ENCODE measurements at regions not wholly inside any gene's neighbourhood (a gene's known extent, or its start where the extent isn't known, plus 50 kb on each side); places are given as distances from the start of the nearest gene placed in this dataset.

DNA sequence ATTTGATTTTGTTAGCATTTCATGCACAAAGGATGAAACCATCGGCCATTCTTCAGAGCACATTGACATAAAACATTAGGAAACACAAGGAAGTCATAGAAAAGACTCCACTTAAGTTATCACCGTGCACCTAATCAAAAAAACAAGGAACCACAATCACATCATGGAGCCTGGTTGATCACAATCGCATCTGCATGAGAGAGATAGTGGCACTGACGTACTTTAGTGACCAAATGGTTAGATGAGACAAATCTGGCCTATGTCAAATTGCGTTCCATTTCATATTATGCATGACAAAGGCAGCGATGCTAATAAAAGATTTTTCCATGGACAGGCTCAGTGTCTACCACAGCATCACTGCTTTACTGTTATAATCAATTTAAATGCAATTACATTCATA, 571.8 kb upstream of the ADGRL2 start:
- ATAC-seq: no peak
- intact Hi-C loops (cut with micrococcal nuclease): no loop called here
- DNase-seq: no peak

DNA sequence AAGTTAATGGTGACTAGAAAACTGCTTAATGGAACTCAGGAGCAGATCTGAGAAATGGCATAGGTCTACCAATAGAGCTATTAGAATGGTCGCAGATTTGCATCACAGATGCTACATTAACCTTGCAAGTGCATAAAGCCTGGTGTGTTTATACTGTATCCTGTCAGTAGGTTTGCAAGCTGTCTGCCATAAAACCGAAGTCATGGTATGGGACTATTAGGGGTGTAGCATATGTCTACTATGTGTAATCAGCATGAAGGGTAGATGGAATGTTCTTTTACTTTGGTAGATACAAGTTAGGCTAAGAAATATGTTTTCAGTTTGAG, 574.2 kb upstream of the ADGRL2 start:
- intact Hi-C loops (cut with micrococcal nuclease): no loop called here

DNA sequence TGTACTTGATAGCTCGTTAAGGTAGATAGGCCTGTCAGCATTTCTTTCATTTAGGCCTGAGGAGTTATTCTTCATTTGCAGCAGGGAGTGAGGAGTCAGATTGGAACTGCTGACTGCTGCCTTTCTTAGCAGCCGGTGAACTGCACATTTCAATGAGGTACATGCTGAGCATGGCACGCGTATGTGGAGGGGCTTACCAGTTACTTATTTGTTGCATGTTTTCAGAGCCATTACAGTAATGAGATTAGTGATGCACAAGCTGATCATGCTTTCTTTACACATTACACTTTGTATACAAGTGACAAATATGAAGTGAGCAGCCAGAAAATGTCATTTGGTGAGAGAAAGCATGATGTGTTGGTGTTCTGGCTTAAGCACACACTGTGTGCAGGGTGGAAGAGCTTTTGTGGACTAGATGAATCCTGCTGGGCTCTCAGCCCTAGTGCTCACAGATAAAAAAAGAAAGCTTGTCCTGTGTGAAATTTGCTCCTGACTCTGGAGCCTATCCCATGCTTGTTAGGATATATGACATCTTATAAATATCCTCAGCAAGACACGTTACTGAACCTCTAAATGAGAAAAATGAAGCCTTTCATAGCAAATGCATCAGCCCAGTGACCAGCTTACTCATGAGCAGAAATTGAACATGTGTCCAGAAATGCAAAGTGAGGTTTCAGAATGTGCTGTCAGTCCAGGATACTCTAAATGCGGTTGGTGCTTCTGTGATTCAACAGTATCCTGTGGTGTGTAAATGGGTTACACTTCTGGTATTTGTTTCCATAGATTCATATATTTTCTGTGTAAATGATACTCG, 574.7 kb upstream of the ADGRL2 start:
- DNase-seq (no peak), ATAC-seq (peak; percentile 24)
- intact Hi-C loops (cut with micrococcal nuclease): no loop called here

More for the DNA sequence above, 574.2 kb upstream of the ADGRL2 start:
- DNase-seq (no peak), ATAC-seq (no peak)

DNA sequence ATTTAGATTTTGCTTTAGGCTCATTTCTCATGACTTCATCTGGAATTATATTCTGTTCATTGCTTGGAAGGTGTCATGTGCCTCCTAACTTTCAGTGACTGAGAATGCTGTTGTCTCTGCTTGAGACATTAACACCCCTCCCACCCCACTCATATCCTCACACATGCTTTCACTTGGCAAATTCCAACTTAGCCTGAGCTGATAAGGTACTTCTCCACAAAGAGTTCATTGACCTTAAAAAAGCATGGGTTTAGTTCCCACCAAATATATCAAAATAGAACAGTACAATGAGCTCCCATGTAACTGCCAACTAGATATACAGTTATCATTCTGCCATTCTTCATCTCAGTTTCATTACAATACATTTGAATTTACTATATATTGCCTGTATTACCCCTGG, 576.5 kb upstream of the ADGRL2 start:
- no peak for DNase-seq
- intact Hi-C loops (cut with micrococcal nuclease): no loop called here
- peak; percentile 91 for ATAC-seq

DNA sequence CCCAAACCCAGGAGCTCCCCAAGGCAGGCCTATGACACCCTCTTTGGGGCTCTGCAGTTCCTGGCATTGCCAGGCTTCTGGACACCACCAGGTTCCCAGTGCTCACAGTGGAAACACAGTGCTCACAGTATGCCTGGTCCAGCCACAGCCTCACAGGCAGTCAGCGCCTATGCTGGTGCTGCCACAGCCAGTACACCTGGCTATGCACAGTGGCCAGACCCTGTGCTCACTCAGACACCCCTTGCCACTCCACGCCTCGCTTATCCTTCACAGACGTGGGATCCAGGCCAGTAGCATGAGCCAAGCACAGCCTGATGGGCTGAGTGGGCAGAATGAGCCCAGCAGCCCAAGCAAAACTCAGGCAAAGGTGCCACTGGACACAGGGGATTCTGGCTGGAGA, 579.2 kb upstream of the ADGRL2 start:
- ATAC-seq: peak; percentile 92
- intact Hi-C loops (cut with micrococcal nuclease): no loop called here
- DNase-seq: peak; percentile 70

DNA sequence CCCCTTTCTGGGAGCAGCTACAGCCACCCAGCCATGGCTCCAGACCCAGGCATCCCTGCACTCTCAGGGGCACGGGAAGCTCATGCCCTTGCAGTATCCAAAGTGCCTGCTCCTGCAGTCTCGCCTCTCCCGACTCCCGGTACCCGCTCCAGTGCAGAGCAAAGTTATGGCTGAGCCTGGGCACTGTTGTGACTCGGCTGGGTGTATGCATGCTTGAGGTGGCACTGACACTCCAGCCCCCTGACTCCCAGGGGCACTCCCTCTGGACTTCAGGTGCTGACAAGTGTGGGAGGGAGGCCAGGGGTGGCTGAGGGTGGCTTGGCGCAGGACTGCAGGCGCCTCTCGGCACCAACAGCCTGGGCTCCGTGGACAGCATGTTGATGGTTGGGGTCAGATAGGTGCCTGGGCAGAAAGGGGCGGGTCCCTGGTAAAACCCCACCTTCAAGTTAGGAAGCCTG, 580.1 kb upstream of the ADGRL2 start:
- DNase-seq (peak; percentile 18), ATAC-seq (no peak)
- intact Hi-C loops (cut with micrococcal nuclease): no loop called here

DNA sequence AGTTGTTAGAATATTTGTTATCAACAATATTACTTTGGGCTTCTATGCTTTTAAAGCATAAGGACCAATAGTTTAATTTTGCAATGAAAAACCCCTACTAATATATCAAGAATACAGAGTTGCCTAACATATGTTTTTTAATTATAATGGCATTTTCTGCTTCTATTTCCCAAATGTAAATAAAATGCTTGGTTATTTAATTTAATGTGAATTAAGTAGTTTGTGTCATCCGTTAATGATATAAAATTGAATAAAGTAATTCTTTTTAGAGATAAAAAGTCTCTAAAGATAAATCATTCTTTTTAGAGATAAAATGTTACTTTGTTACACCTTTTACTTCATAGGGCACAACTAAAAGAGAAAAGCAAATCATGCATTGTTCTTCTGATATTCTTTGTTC, 583.7 kb upstream of the ADGRL2 start:
- intact Hi-C loops (cut with micrococcal nuclease): no loop called here
- no peak for DNase-seq
- no peak for ATAC-seq

DNA sequence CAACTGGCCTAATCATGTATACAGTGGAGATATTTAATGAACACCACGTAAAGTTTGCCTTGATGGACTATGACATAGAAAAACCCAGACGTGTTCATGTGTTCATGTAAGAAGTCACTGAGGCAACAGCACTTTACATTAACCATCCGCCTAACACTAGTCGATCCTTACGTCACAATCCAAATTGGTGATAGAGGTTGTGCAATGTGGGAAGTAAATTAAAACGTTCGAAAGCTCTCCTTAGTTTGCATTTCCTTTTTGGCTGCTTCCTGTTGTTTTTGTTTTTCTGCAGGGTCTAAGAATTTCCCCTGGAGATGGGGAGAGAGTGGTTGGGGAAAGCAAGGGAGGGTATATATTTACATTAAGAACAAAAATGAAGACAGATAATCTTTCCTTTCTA, 587.5 kb upstream of the ADGRL2 start:
- ATAC-seq (no peak), DNase-seq (no peak)
- intact Hi-C loops (cut with micrococcal nuclease): no loop called here

DNA sequence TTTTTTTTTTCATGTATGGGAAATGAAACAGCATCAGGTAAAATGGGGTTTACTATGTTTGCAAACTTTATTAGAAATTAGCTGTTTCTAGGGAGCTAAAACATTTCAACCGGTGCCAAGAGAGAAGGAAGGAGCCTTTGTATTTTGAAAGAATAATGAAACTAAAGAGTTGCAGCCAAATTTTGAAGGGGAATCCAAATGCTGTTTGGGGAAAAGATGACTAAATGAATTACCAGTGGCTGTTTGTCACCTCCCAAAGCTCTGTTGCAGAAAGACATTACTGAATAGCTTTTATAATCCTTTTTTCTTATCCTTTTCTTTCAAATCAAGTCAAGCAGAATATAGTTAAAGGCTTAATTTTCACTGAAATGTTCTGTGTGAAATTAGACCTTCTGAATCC, 591.3 kb upstream of the ADGRL2 start:
- intact Hi-C loops (cut with micrococcal nuclease): no loop called here
- ATAC-seq: no peak
- no peak for DNase-seq

DNA sequence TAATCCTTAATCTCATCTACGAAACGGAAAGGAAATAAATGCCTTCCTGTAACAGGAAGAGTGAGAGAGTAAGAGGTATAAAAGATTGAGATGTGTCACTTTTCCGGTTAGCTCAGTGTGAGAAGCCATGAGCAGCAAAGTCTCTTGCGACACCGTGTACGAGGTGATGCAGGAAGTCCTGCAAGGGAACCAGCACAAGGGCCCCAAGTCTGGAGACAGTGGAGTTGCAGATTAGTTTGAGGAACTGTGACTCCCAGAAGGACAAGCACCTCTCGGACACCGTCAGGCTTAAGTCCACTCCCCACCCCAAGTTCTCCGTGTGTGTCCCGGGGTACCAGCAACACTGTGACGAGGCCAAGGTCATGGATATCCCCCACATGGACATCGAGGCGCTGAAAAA, 592.3 kb upstream of the ADGRL2 start:
- ATAC-seq: no peak
- intact Hi-C loops (cut with micrococcal nuclease): no loop called here
- DNase-seq: peak; percentile 20

DNA sequence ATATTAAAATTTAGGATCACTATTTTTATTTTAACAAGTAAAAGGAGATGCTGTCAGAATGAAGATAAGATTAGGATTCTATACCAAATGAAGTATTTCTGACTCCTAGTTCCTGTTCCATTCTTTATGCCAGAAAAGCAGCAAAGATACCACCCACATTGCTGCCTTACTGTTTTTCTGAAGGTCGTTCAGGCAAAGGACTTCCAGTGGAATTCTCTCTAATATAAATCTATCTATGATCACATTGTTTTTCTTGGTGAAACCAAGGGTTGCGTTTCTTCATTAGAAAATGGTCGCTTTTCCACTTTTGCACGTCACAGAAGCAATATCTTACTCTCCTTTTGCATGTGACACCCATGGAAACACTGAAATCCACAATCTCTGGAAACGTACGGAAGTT, 594.8 kb upstream of the ADGRL2 start:
- ATAC-seq (no peak), DNase-seq (no peak)
- intact Hi-C loops (cut with micrococcal nuclease): no loop called here

DNA sequence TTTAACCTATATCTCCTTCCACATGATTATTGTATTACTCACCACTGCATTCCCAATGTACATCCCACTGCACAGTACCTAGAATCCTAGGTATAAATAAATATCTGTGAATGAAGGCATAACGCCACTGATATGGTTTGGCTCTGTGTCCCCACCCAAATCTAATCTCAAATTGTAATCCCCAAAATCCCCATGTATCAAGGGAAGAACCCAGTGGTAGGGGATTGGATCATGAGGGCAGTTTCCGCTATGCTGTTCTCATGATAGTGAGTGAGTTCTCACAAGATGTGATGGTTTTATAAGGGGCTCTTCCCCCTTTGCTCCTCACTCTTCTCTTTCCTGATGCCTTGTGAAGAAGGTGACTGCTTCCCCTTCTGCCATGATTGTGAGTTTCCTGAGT, 599.0 kb upstream of the ADGRL2 start:
- ATAC-seq (no peak), DNase-seq (no peak)
- intact Hi-C loops (cut with micrococcal nuclease): no loop called here

DNA sequence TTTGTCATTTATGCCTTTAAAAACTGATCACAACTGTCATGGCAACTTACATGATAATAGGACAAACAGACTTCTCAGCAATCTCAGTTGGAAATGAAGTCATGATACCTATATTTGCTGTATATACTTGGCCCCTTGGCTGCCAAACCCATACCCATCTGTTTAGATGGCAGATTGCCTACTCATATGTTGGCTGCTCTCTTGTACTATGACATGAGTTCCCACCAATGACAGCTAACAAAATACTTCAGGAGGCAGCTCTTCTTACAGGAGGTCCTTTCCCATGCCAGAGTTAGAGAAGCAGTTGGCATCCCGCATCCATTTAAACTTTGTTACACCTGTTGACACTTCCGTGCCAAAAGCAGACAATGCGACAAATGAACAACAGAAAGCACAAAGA, 603.1 kb upstream of the ADGRL2 start:
- DNase-seq: no peak
- intact Hi-C loops (cut with micrococcal nuclease): no loop called here
- no peak for ATAC-seq

DNA sequence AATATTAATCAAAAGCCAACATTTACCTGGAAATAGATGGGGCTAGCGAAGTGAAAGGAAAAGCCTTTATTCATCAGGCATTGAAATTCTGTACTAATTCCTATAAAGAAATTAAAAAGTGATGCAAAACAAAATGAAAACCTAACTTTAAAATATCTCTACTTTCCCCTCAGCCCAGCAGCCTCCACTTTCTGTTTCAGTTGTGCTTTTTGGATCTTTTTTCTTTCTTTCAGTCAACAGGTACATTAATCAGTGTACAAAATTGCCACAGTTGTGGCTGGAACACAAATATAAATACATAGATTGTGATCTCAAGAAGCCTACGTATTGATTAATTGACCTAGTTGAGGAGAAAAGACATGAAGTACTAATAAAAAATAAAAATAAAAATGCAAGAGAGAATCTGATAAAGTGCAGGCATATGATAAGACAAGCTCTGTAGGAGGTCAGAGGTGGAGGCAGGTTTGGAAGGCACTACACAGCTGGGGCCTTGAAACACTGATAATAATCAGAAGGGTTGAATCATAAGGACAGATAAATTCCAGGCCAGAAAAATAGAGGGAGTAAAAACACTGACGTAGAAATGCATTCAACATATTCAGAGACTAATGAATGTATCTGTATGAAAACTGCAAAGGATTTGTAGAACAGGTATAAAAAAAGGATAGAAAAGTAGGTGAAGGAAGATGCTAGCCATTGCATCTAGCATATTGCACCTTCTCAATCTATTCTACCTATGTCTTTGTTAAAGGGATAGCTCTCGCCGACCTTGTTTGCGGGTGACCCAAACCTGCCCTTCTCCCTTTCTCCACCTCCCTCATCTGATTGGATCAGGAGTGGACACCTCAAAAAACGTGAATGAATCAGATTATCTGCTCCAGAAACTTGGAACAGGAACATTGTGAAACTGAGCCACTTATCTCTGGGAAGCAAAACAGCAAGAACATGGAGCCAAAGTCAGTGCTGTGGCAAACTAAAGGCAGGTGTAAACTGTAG, 607.8 kb upstream of the ADGRL2 start:
- ATAC-seq (no peak), DNase-seq (no peak)
- intact Hi-C loops (cut with micrococcal nuclease): no loop called here

DNA sequence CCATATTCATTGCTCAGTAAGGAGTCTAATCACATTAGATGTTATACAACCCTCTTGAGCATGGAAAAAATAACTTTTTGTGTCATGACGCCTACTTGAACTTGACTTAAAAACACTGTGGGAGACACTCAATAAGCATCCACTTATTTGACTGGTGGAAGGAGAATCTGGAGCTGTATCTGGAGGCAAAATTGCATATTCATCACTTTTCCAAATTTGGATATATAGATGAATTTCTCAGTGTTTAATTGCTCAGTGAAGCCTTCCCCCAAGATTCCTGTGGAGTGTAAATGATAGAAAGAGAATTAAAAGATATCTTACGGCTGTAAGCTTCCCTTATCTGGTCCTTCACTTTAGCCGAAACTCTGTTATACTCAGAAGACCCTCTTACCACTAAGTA, 610.7 kb upstream of the ADGRL2 start:
- DNase-seq (no peak), ATAC-seq (no peak)
- intact Hi-C loops (cut with micrococcal nuclease): no loop called here

DNA sequence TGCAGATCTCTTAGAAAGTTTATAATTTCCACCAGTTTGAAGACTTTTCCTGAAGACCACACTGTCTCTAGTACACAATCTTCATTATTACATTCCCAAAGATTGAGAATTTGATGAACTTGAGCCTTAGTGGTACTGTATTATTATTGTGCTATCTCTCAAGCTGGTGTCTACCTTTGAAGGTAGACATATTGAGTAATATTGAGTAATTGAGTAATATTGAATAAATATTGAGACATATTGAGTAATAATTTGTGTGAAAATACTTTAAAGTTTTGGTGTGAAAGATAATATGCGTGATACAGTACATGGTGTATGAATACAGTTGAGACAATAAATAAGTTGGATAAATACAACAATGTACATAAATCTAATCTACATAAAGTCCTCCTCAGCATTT, 613.1 kb upstream of the ADGRL2 start:
- intact Hi-C loops (cut with micrococcal nuclease): no loop called here
- DNase-seq (no peak), ATAC-seq (no peak)

DNA sequence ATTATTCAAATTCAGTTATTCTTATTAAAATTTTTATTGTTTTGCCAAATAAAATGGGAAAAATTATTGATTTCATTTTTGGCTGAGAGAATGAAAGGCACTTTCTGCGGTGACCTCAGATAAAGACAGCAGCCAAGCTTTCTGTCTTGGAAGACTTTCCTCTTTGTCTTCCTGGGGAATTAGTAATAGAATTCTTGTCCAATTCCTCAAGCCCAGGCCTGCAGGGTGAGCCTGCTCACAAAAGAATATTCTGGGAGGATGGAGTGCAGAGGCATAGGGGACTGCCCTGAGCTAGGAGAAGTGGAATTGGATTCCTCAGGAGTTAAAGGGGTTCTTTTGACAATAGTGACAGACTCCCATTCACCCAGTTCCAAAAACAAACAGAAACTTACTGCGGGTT, 614.5 kb upstream of the ADGRL2 start:
- no peak for ATAC-seq
- intact Hi-C loops (cut with micrococcal nuclease): no loop called here

DNA sequence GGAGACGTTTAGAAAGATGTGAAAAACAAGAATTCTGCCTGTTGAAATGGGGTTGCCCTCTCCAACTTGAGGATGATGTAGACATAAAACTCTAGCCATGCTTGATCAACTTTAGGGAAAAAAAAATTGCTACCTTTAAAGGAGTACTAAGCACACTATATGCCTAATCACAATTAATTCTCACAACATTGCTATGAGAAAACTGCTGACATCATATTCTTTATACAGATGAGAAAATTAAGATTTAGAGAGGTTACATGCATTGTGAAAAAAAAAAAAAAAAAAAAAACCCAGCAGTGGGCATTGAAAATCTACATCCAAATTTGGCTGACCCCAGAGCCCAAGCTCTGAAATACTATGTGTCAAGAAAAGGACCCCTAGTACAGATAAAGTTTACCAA, 617.2 kb upstream of the ADGRL2 start:
- intact Hi-C loops (cut with micrococcal nuclease): no loop called here
- ATAC-seq: no peak
- no peak for DNase-seq

More for the DNA sequence above, 614.5 kb upstream of the ADGRL2 start:
- no peak for DNase-seq

DNA sequence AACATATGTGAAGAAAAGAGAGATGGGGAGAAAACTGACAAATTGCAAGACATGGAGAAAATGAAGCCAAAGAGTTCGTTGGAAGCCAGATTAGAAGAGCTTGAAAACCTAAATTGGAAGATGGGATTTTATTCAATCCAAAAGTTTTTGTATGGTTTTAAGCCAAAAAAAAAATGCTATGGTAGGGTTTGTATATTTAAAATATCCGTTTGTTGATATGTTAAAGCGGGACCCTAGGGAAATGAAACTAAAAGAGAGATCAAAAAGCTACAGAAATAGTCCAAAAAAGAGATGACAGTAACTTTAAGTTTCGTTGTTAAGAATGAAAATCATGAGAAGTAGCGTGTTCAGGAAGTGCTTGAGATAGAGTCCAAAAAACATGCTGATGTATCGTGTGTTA, 617.7 kb upstream of the ADGRL2 start:
- intact Hi-C loops (cut with micrococcal nuclease): no loop called here
- ATAC-seq (no peak), DNase-seq (no peak)

DNA sequence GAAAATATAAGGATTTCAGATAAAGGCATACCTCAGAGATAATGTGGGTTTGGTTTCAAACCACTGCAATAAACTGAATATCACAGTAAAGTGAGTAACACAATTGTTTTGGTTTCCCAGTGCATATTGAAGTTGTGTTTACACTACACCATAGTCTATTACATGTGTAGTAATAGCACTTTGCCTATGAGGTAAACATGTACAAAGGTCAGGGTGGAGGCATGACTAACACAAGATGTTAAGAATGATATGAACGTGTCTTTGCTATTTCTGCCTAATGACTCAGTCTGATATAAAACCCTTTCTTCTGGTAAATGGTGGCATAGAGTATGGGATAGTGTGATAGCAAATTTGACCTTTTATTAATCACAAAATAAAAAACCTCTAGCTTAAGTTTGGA, 621.5 kb upstream of the ADGRL2 start:
- no peak for DNase-seq
- no peak for ATAC-seq
- intact Hi-C loops (cut with micrococcal nuclease): no loop called here

Measured in left ventricle myocardium superior (tissue), 1 donor.